Dermis microvascular lymphatic vessel endothelial cell (primary cell): ENCODE measurements at regions not wholly inside any gene's neighbourhood (a gene's known extent, or its start where the extent isn't known, plus 50 kb on each side); places are given as distances from the start of the nearest gene placed in this dataset.

Experiments
- DNase-seq, 2 donors: peaks; one replicate each; pipeline versions ENCODE4 v3.0.0 to v3.0.0-alpha.2; 2010; ENCODE audit warnings: low read depth in 2 of 2

GRCh38 chr15:73803806-73804205, 50.7 kb upstream of the INSYN1 start:
- no peak for DNase-seq

DNA sequence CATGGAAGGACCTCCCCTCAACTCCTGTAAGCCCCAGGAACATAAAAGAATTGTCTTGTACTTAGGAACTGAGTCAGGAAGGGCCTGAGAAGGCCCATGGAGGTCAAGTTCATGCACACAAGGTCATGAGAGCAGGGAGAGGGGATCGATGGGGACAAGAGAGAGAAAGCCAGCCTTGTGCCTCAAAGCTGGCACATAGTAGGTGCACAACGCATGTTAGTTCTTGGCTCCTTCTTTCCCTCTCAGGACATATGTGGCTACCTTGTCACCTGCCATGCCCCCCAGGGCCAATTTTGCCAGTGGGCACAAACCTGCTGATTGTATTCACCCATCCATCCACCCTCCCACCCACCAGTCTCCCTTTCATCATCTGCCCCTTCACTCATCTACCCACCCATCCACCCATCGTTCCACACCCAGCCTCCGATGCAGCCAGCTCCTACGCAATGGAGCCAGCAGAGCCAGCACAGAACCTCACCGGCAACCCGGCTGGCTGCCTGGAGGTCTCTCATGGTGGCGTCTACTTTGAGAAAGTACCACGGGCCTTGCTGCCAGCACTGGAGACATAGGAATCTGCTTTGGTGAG, 52.4 kb upstream of the INSYN1 start:
- no peak for DNase-seq

DNA sequence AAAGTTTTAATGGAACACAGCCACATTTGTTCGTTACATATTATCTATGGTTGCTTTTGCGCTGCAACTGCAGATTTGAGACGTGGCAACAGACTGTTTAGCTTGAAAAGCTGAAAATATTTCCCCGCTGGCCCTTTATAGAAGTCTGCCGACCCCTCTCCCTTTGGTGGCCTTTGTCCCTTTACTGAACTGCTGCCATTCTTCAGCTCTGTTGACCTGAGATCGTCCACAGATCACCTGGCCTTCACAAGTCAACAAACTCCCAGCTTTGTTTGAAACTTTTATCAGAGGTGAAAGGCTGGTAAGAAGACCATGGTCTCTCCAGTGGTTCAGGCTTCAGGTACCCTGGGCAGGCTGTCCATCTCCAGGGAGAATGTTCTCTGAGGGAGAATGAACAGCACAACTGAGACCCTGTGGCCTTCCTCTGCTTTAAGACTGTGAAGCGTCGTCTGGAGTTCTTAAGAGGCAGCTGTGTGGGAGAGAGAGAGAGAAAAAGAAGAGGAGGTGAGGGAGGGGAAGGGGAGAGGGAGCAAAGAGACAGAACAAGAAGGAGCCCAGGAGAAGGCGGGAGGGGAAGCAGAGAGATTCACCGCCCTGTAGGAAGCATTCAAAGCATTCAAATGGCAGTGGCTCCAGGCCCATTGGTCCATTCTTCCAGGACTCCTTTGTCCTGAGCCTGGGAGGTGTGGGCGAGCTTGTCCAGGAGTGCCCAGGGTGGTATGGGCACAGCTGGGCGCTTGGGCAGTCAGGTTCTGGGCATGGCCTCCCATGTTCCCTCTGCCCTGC, 53.7 kb upstream of the INSYN1 start:
- no peak for DNase-seq

DNA sequence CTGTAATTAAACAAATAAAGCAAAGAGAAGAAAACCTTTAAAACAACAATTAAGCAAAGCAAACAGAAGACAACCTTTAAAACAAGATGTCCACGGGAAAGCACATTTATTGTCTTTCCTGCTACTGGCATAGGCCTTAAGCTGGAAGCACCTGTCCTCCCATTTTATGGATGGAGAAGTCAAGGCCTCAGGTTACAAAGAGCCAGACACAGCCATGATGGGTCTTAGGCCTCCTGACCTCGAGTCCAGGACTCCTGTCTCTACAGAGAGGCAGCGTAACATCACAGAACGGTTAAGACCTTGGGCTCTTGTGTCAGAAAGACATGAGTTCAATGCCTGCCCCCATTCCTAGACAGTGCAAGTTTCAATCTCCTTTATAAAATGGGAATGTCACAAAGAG, 54.7 kb upstream of the INSYN1 start:
- no peak for DNase-seq

DNA sequence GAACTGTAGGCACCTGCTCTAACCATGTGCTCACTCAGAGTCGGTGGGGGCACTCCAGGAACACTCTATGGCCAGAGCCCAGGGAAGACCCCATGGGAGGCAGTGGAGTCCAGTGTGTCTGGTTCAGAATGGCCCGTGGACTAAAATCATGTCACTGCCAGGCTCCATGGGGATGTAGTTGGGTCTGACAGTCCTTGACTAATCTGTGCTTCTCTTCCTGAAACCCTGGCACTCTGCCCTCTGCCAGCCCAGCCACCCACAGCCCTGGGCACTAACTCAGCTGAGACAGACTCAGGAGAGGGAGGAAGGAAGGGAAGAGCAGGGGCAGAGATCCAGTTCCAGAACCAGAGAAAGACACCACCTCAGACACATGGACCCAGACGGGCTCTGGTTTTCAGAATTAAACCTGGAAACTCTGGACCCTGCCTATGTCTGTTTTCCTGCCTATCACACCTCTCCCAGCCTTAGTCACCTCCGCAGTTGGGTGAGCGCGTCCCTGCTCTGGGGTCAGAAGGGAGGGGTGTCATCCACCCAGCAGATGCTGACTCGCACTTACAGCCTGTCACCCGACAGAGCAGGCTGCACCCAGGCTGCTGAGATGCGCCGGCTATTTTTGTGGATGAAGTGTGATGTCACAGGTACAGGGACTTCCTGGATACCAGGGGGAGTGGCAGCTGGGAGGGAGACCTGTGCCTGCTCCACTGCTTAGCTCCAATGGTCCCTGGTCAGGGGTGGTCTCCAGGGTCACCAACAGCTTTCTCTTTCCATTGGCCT, 56.8 kb upstream of the INSYN1 start:
- DNase-seq: no peak

- no peak for DNase-seq
Observed at GRCh38 chr15:73812806-73813465, 59.8 kb upstream of the INSYN1 start.

DNA sequence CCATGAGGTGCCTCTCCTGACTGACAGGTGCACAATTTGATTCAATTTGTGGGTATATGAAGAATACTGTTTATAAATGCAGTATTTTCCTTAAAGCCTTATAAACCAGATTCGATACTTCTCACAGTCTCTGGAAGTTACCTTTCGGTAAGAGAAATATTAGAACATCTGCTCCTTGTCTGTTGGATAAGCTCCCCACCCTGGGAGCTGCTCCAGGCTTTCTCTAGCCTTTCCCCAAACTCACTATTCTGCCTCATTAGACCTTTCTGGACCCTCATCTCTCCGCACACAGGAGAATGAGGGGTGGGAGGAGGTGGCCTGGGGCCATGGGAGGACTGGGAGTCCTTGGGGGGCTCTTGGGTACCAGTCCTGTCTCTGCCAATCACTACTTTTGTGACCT, 59.8 kb upstream of the TBC1D21 start:
- no peak for DNase-seq

- no peak for DNase-seq
Observed at GRCh38 chr15:73818308-73818985, 54.9 kb upstream of the TBC1D21 start.

GRCh38 chr15:73821181-73821580, 52.2 kb upstream of the TBC1D21 start:
- DNase-seq: no peak

GRCh38 chr15:73822998-73823397, 50.4 kb upstream of the TBC1D21 start:
- DNase-seq: peak; percentile 5 to 38
